ENCODE measurements at regions not wholly inside any gene's neighbourhood (a gene's known extent, or its start where the extent isn't known, plus 50 kb on each side); places are given as distances from the start of the nearest gene placed in this dataset.

DNA sequence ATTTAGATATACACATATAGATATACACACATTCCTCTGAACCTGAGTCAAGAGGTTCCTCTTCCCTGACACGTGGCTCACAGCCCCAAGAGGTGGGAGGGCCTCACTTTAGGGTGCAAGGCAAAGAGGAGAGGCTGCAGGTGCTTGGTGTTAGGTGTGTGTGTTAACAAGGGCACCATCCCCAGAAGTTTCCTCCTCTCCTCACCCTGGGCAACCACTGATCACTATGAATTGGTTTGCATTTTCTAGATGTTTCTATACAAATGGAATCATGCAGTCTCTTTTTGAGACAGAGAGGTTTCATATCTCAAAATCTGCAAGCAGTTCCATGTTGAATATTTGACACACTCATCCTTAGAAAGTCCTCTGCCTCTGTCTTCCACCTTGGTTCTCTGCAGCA lies 120.9 kb upstream of the NECTIN1 start:
- H3K9ac ChIP-seq (replicated peaks; ENCODE audit: extremely low read depth, insufficient read depth, low read length): no peak overlapping the region
- dilution Hi-C loops (cut with MboI; ENCODE audit: extremely low pct_ligation_motif_present, low sequenced_read_pairs) (no loop called here), intact Hi-C loops (cut with micrococcal nuclease) (no loop called here)
- no peak overlapping the region for H2AFZ ChIP-seq (ENCODE audit: low read depth, low read length)
- no peaks in the 10 kb centered on the region for H3K27me3 ChIP-seq (ENCODE audit: control insufficient read depth in 2 of 2, insufficient read depth in 2 of 2, low read length in 2 of 2)
- DNase-seq (ENCODE audit: low read depth, low spot score) (no peak), FAIRE-seq (no peak)
- no TSS peak for BruUV-seq (replicated peaks)
- H3K27ac ChIP-seq (ENCODE audit: insufficient read depth, low read depth, low read length): no peak overlapping the region
- no peak overlapping the region for H3K4me2 ChIP-seq (ENCODE audit: insufficient read depth, low read length)
- POLR2A ChIA-PET: no interaction called here
- CTCF ChIA-PET: no interaction called here
- TF ChIP-seq CTCF (IDR thresholded peaks at IDR 0.05; ENCODE audit: extremely low read depth in 1 of 2, insufficient read depth in 1 of 2, low read depth in 1 of 2, low read length in 2 of 2) (no peak), FOS (IDR thresholded peaks at IDR 0.05; ENCODE audit: borderline replicate concordance, insufficient read depth, low read length) (no peak), GATA2 (IDR thresholded peaks at IDR 0.05; ENCODE audit: insufficient read depth, insufficient read length, low read depth, low read length) (no peak), JUN (IDR thresholded peaks at IDR 0.05; ENCODE audit: borderline replicate concordance, insufficient read depth, insufficient read length, low read depth) (no peak), MYC (IDR thresholded peaks at IDR 0.05; ENCODE audit: low read depth, low read length) (no peak), POLR2AphosphoS5 (IDR thresholded peaks at IDR 0.05; ENCODE audit: insufficient read depth, low read depth, low read length) (no peak), EZH2 (IDR thresholded peaks at IDR 0.05; ENCODE audit: borderline replicate concordance, low read depth, low read length, severe bottlenecking) (no peak), POLR2A (IDR thresholded peaks at IDR 0.05; ENCODE audit: low read depth, low read length) (no peak)
- TF ChIP-seq, protein P1, sequence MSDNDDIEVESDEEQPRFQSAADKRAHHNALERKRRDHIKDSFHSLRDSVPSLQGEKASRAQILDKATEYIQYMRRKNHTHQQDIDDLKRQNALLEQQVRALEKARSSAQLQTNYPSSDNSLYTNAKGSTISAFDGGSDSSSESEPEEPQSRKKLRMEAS (IDR thresholded peaks at IDR 0.05; ENCODE audit: insufficient read depth, insufficient read length): no peak
- no peak overlapping the region for H3K4me3 ChIP-seq (replicated peaks in 1 of 3; ENCODE audit: insufficient read depth in 1 of 3, low read depth in 1 of 3, low read length in 3 of 3)
- no peaks in the 10 kb centered on the region for H3K79me2 ChIP-seq (ENCODE audit: control insufficient read depth, insufficient read depth, low read length)
- no peaks in the 10 kb centered on the region for H3K4me1 ChIP-seq (ENCODE audit: control insufficient read depth, extremely low read depth, insufficient read depth, low read length)
- no peaks in the 10 kb centered on the region for H3K9me1 ChIP-seq (replicated peaks; ENCODE audit: control insufficient read depth, extremely low read depth, insufficient read depth, low read length)
- H3K36me3 ChIP-seq (ENCODE audit: control insufficient read depth in 2 of 2, extremely low read depth in 1 of 2, insufficient read depth in 2 of 2, low read length in 2 of 2): no peaks in the 10 kb centered on the region
- no peaks in the 10 kb centered on the region for H4K20me1 ChIP-seq (replicated peaks; ENCODE audit: control insufficient read depth, extremely low read depth, insufficient read depth, low read length)
- H3K9me3 ChIP-seq (replicated peaks; ENCODE audit: control insufficient read depth, insufficient read depth, low read length): no peaks in the 10 kb centered on the region

All from endothelial cell of umbilical vein (primary cell).